ENCODE measurements at regions not wholly inside any gene's neighbourhood (a gene's known extent, or its start where the extent isn't known, plus 50 kb on each side); places are given as distances from the start of the nearest gene placed in this dataset.

- TF ChIP-seq CTCF (conservative IDR thresholded peaks at IDR 0.05; ENCODE audit: control insufficient read depth, insufficient read depth, low read depth, low read length) = no peak
- H3K4me3 ChIP-seq (ENCODE audit: control insufficient read depth, low read depth, low read length) = no peak overlapping the region
- DNase-seq (ENCODE audit: low read depth) = no peak
Measured at GRCh38 chr16:86632206-86632605, 53.9 kb downstream of the FOXL1 start.

GRCh38 chr16:86632944-86633343 is 54.6 kb downstream of the FOXL1 start:
- no peak for DNase-seq (ENCODE audit: low read depth)
- no peak overlapping the region for H3K4me3 ChIP-seq (ENCODE audit: control insufficient read depth, low read depth, low read length)
- TF ChIP-seq CTCF (conservative IDR thresholded peaks at IDR 0.05; ENCODE audit: control insufficient read depth, insufficient read depth, low read depth, low read length) = no peak

GRCh38 chr16:86634292-86634691 is 55.9 kb downstream of the FOXL1 start:
- DNase-seq (ENCODE audit: low read depth) = peak; percentile 59
- TF ChIP-seq CTCF (conservative IDR thresholded peaks at IDR 0.05; ENCODE audit: control insufficient read depth, insufficient read depth, low read depth, low read length) = no peak
- no peak overlapping the region for H3K4me3 ChIP-seq (ENCODE audit: control insufficient read depth, low read depth, low read length)

GRCh38 chr16:86635176-86635876 is 57.0 kb downstream of the FOXL1 start:
- DNase-seq (ENCODE audit: low read depth) = peak; percentile 79
- no peak for TF ChIP-seq CTCF (conservative IDR thresholded peaks at IDR 0.05; ENCODE audit: control insufficient read depth, insufficient read depth, low read depth, low read length)
- H3K4me3 ChIP-seq (ENCODE audit: control insufficient read depth, low read depth, low read length) = no peak overlapping the region

GRCh38 chr16:86635926-86636325 is 57.6 kb downstream of the FOXL1 start:
- no peak for DNase-seq (ENCODE audit: low read depth)
- no peak for TF ChIP-seq CTCF (conservative IDR thresholded peaks at IDR 0.05; ENCODE audit: control insufficient read depth, insufficient read depth, low read depth, low read length)
- H3K4me3 ChIP-seq (ENCODE audit: control insufficient read depth, low read depth, low read length) = no peak overlapping the region

- TF ChIP-seq CTCF (conservative IDR thresholded peaks at IDR 0.05; ENCODE audit: control insufficient read depth, insufficient read depth, low read depth, low read length) = no peak
- no peak for DNase-seq (ENCODE audit: low read depth)
- no peak overlapping the region for H3K4me3 ChIP-seq (ENCODE audit: control insufficient read depth, low read depth, low read length)
Measured at GRCh38 chr16:86637744-86638143, 59.4 kb downstream of the FOXL1 start.

GRCh38 chr16:86638642-86639041 is 60.3 kb downstream of the FOXL1 start:
- TF ChIP-seq CTCF (conservative IDR thresholded peaks at IDR 0.05; ENCODE audit: control insufficient read depth, insufficient read depth, low read depth, low read length) = no peak
- no peak for DNase-seq (ENCODE audit: low read depth)
- no peak overlapping the region for H3K4me3 ChIP-seq (ENCODE audit: control insufficient read depth, low read depth, low read length)

Data from fibroblast of mammary gland (primary cell).